ENCODE measurements at regions not wholly inside any gene's neighbourhood (a gene's known extent, or its start where the extent isn't known, plus 50 kb on each side); places are given as distances from the start of the nearest gene placed in this dataset.
A peak's percentile ranks its signal among the peaks of the same experiment; 100 is the strongest.

DNA sequence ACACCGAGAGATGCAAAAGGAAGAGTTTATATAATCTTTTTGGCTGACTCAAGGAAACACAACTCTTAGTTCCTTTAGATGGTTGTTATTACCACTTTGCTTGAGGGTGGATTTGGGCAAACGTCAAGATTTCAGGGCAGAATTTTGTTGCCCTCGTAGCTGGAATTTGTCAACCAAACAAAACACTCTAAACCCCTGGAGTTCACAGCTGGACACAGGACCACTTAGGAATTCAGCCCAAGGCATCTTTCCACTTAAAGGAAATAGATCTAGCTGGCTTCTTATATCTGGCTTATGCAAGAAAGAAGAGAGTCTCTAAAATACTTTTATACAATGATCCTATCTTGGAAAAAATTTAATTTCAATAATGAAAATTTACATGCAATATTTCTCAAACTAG, 237.8 kb upstream of the LRIG3 start:
- Histone ChIP-seq H3K27me3 (ENCODE audit: insufficient read depth, low read length) (no peaks in the 10 kb centered on the region), H3K36me3 (ENCODE audit: insufficient read depth, low read length) (no peaks in the 10 kb centered on the region), H3K4me1 (ENCODE audit: insufficient read depth, low read length) (no peaks in the 10 kb centered on the region), H3K27ac (ENCODE audit: low read depth, low read length) (no peak overlapping the region), H3K4me2 (ENCODE audit: insufficient read depth, low read length) (no peak overlapping the region), H2AFZ (ENCODE audit: low read length) (no peak overlapping the region), H3K9me3 (ENCODE audit: low read depth, low read length) (peaks cover 2% of the 10 kb centered on the region), H4K20me1 (ENCODE audit: insufficient read depth, low read length) (no peaks in the 10 kb centered on the region), H3K4me3 (ENCODE audit: insufficient read depth, low read length) (no peak overlapping the region), H3K79me2 (ENCODE audit: insufficient read depth, low read length) (no peaks in the 10 kb centered on the region)
- TF ChIP-seq, protein P1, sequence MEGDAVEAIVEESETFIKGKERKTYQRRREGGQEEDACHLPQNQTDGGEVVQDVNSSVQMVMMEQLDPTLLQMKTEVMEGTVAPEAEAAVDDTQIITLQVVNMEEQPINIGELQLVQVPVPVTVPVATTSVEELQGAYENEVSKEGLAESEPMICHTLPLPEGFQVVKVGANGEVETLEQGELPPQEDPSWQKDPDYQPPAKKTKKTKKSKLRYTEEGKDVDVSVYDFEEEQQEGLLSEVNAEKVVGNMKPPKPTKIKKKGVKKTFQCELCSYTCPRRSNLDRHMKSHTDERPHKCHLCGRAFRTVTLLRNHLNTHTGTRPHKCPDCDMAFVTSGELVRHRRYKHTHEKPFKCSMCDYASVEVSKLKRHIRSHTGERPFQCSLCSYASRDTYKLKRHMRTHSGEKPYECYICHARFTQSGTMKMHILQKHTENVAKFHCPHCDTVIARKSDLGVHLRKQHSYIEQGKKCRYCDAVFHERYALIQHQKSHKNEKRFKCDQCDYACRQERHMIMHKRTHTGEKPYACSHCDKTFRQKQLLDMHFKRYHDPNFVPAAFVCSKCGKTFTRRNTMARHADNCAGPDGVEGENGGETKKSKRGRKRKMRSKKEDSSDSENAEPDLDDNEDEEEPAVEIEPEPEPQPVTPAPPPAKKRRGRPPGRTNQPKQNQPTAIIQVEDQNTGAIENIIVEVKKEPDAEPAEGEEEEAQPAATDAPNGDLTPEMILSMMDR (IDR thresholded peaks at IDR 0.05; ENCODE audit: extremely low read depth, low read depth, low read length): no peak
- DNase-seq (ENCODE audit: insufficient read length, low spot score, missing footprints): no peak

DNA sequence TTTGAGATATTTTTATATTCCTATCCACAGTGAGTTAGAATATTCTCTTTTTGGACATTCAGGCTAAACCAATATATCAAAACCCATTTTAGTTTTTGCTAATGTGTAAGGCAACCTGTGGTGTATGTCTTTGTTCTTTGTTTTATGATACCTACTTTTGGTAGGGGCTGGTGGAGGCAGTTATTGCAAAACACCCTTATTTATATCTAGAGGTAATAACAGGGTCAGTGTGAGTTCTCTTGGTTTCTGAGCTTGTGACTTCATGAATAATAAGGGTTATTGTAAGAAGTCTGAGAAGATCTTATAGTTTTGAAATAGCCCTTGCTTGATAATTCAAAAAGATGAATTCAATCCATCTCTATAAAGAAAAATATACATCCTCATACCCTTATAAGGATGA, 235.1 kb upstream of the LRIG3 start:
- no peak overlapping the region for H2AFZ ChIP-seq (ENCODE audit: low read length)
- no peak overlapping the region for H3K27ac ChIP-seq (ENCODE audit: low read depth, low read length)
- H4K20me1 ChIP-seq (ENCODE audit: insufficient read depth, low read length): no peaks in the 10 kb centered on the region
- no peak for DNase-seq (ENCODE audit: insufficient read length, low spot score, missing footprints)
- no peaks in the 10 kb centered on the region for H3K27me3 ChIP-seq (ENCODE audit: insufficient read depth, low read length)
- H3K4me1 ChIP-seq (ENCODE audit: insufficient read depth, low read length): peaks cover 5% of the 10 kb centered on the region
- peaks cover 2% of the 10 kb centered on the region for H3K9me3 ChIP-seq (ENCODE audit: low read depth, low read length)
- TF ChIP-seq, protein P1 (IDR thresholded peaks at IDR 0.05; ENCODE audit: extremely low read depth, low read depth, low read length): no peak
- no peaks in the 10 kb centered on the region for H3K79me2 ChIP-seq (ENCODE audit: insufficient read depth, low read length)
- H3K4me2 ChIP-seq (ENCODE audit: insufficient read depth, low read length): no peak overlapping the region
- H3K36me3 ChIP-seq (ENCODE audit: insufficient read depth, low read length): no peaks in the 10 kb centered on the region
- H3K4me3 ChIP-seq (ENCODE audit: insufficient read depth, low read length): no peak overlapping the region

DNA sequence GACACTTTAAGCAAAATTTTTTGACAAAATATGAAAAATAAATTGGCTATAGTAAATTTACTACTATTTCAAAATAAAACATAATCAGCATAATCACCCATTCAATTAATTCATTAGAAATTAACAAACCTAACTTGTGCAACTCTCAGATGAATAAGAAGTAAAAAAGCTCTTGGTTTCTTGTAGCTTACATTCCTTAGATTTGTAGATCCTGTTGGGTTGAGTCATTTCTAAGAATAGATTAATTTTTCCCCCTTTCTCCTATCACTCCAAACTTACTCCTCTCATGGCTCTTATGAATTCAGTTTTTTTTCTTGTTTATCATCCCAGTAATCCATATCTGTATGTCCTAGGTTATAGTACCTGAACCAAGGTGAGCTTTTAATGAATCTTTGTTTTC, 230.9 kb upstream of the LRIG3 start:
- Histone ChIP-seq H4K20me1 (ENCODE audit: insufficient read depth, low read length) (no peaks in the 10 kb centered on the region), H3K27ac (ENCODE audit: low read depth, low read length) (no peak overlapping the region), H3K4me2 (ENCODE audit: insufficient read depth, low read length) (no peak overlapping the region), H3K79me2 (ENCODE audit: insufficient read depth, low read length) (no peaks in the 10 kb centered on the region), H3K36me3 (ENCODE audit: insufficient read depth, low read length) (no peaks in the 10 kb centered on the region), H3K4me1 (ENCODE audit: insufficient read depth, low read length) (peaks cover 5% of the 10 kb centered on the region), H3K27me3 (ENCODE audit: insufficient read depth, low read length) (no peaks in the 10 kb centered on the region), H3K9me3 (ENCODE audit: low read depth, low read length) (no peaks in the 10 kb centered on the region), H2AFZ (ENCODE audit: low read length) (peak overlapping the region; percentile 19), H3K4me3 (ENCODE audit: insufficient read depth, low read length) (no peak overlapping the region)
- TF ChIP-seq, protein P1 (IDR thresholded peaks at IDR 0.05; ENCODE audit: extremely low read depth, low read depth, low read length): no peak
- DNase-seq (ENCODE audit: insufficient read length, low spot score, missing footprints): peak; percentile 3

DNA sequence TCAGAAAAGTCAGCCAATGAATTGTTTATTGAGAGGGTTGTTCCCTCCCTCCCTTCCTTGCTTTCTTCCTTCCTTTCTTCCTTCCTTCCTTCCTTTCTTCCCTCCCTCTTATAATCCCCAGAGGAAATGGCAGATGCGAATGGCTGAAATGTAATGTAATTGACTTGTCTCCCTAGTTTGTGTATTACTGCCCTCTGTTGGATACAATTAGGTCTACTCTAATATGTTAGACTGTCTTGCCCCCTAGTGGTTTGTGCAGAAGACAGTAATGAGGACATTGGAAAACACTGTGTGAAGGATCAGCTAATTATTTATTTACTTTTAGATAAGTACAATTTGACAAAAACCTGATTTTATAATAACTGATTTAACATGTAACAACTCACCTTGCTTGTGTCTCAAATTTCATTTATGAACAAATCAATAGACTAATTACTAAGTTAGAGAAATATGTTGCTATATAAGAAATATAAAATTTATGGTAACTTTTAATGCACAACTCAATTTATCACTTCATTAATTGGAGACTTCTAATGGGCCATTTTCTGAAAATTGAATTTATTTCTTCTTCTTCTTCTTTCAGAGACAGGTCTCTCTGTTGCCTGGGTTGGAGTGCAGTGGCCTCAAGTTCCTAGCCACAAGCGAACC, 229.8 kb upstream of the LRIG3 start:
- Histone ChIP-seq H2AFZ (ENCODE audit: low read length) (peak overlapping the region; percentile 54), H3K9me3 (ENCODE audit: low read depth, low read length) (no peaks in the 10 kb centered on the region), H3K4me2 (ENCODE audit: insufficient read depth, low read length) (no peak overlapping the region)

More for the DNA sequence above, 229.8 kb upstream of the LRIG3 start:
- TF ChIP-seq, protein P1 (IDR thresholded peaks at IDR 0.05; ENCODE audit: extremely low read depth, low read depth, low read length): peak; percentile 99
- no peak overlapping the region for H3K4me3 ChIP-seq (ENCODE audit: insufficient read depth, low read length)
- no peaks in the 10 kb centered on the region for H3K36me3 ChIP-seq (ENCODE audit: insufficient read depth, low read length)
- H3K27ac ChIP-seq (ENCODE audit: low read depth, low read length): no peak overlapping the region
- H3K79me2 ChIP-seq (ENCODE audit: insufficient read depth, low read length): no peaks in the 10 kb centered on the region
- peaks cover 5% of the 10 kb centered on the region for H3K4me1 ChIP-seq (ENCODE audit: insufficient read depth, low read length)
- H3K27me3 ChIP-seq (ENCODE audit: insufficient read depth, low read length): no peaks in the 10 kb centered on the region
- DNase-seq (ENCODE audit: insufficient read length, low spot score, missing footprints): no peak
- H4K20me1 ChIP-seq (ENCODE audit: insufficient read depth, low read length): no peaks in the 10 kb centered on the region

Measured in osteoblast (primary cell).